IMR-90 (cell line): ENCODE measurements at regions not wholly inside any gene's neighbourhood (a gene's known extent, or its start where the extent isn't known, plus 50 kb on each side); places are given as distances from the start of the nearest gene placed in this dataset.

Experiments used
- ATAC-seq: fragments of 200-7000 bp; cut with Tn5 transposase; 2 replicates; pipeline ENCODE4 v1.9.1; 2020; ENCODE audit warnings: low read depth, mild to moderate bottlenecking, moderate library complexity
- BruUV-seq: library from RNA; stranded (reverse); fragments of 400-500 nt; replicated peaks from 2 replicates; lab custom pipeline; 2021; lab: Mats Ljungman, UMichigan
- CTCF ChIA-PET: fragments of 300-600 bp; formaldehyde crosslinking; extraction: SDS; loops from one replicate; lab custom pipeline; 2021; ENCODE audit warnings: antibody characterized with exemption; lab: Yijun Ruan, JAX
- POLR2A ChIA-PET: fragments of 300-600 bp; sonication (Branson Sonifier 250); formaldehyde crosslinking; loops from one replicate; lab custom pipeline; 2022; ENCODE audit warnings: antibody characterized with exemption; ENCODE audit not compliant: unreplicated experiment; lab: Charles Lee
- DNase-seq: peaks from one replicate; pipeline ENCODE4 v3.0.0; 2013
- H2AFZ ChIP-seq: replicated peaks from 2 replicates; pipeline ENCODE3; 2013; ENCODE audit warnings: low read length, mild to moderate bottlenecking; ENCODE audit not compliant: poor library complexity
- H2AK5ac ChIP-seq: 2 replicates; pipeline ENCODE4 v1.6.1; 2013; ENCODE audit warnings: low read depth, low read length, inconsistent platforms
- H2AK9ac ChIP-seq: replicated peaks from 2 replicates; pipeline ENCODE3; 2013; ENCODE audit warnings: mild to moderate bottlenecking, low read depth, low read length, moderate library complexity; ENCODE audit not compliant: poor library complexity
- H2BK120ac ChIP-seq: 2 replicates; pipeline ENCODE4 v1.6.1; 2013; ENCODE audit warnings: low read depth, low read length, inconsistent platforms
- H2BK15ac ChIP-seq: 3 replicates; pipeline ENCODE4 v1.6.1; 2013; ENCODE audit warnings: low read depth, low read length, inconsistent platforms
- H2BK20ac ChIP-seq: 2 replicates; pipeline ENCODE4 v1.6.1; 2013; ENCODE audit warnings: low read depth, mild to moderate bottlenecking, inconsistent platforms, low read length, moderate library complexity
- H2BK5ac ChIP-seq: 2 replicates; pipeline ENCODE4 v1.6.1; 2013; ENCODE audit warnings: mild to moderate bottlenecking, low read depth, low read length, inconsistent platforms; ENCODE audit not compliant: poor library complexity, severe bottlenecking
- H3K14ac ChIP-seq: replicated peaks from 2 replicates; pipeline ENCODE4 v1.6.1; 2013; ENCODE audit warnings: low read depth, low read length, inconsistent platforms
- H3K18ac ChIP-seq: 2 replicates; pipeline ENCODE4 v1.6.1; 2013; ENCODE audit warnings: low read depth, low read length, control low read depth
- H3K23ac ChIP-seq: 2 replicates; pipeline ENCODE4 v1.6.1; 2013; ENCODE audit warnings: low read depth, low read length, inconsistent platforms
- H3K27ac ChIP-seq: 2 replicates; pipeline ENCODE4 v1.5.1; 2013; ENCODE audit warnings: mild to moderate bottlenecking, control low read depth, low read length; ENCODE audit not compliant: insufficient read depth
- H3K27me3 ChIP-seq: 2 replicates; pipeline ENCODE4 v1.6.1; 2013; ENCODE audit warnings: low read length; ENCODE audit not compliant: control insufficient read depth, insufficient read depth
- H3K36me3 ChIP-seq: 2 replicates; pipeline ENCODE4 v1.6.1; 2013; ENCODE audit warnings: low read length, mixed read lengths; ENCODE audit not compliant: control insufficient read depth, insufficient read depth
- H3K4ac ChIP-seq: 2 replicates; pipeline ENCODE4 v1.6.1; 2013; ENCODE audit warnings: low read depth, low read length, inconsistent platforms
- H3K4me1 ChIP-seq: 2 replicates; pipeline ENCODE4 v1.6.1; 2013; ENCODE audit warnings: low read length, mixed read lengths; ENCODE audit not compliant: control insufficient read depth, insufficient read depth
- H3K4me2 ChIP-seq: 2 replicates; pipeline ENCODE4 v1.6.1; 2013; ENCODE audit warnings: low read depth, mild to moderate bottlenecking, control low read depth, low read length, moderate library complexity
- H3K4me3 ChIP-seq: 2 replicates; pipeline ENCODE4 v1.5.1; 2013; ENCODE audit warnings: low read depth, mild to moderate bottlenecking, control low read depth, low read length, moderate library complexity; ENCODE audit not compliant: insufficient read depth
- H3K56ac ChIP-seq: 2 replicates; pipeline ENCODE4 v1.6.1; 2013; ENCODE audit warnings: low read length, inconsistent platforms; ENCODE audit not compliant: insufficient read depth; ENCODE audit errors: extremely low read depth
- H3K79me1 ChIP-seq, 2 experiments: 2 replicates each; pipeline ENCODE4 v1.6.1; 2013; ENCODE audit warnings: low read length in 2 of 2, inconsistent platforms in 1 of 2, low read depth in 1 of 2
- H3K9ac ChIP-seq: 2 replicates; pipeline ENCODE4 v1.6.1; 2013; ENCODE audit warnings: low read depth, low read length, control low read depth
- H3K9me1 ChIP-seq: 2 replicates; pipeline ENCODE4 v1.6.1; 2013; ENCODE audit warnings: low read length, inconsistent platforms; ENCODE audit not compliant: insufficient read depth
- H3K9me3 ChIP-seq: 2 replicates; pipeline ENCODE4 v1.6.1; 2013; ENCODE audit warnings: low read length; ENCODE audit not compliant: control insufficient read depth, insufficient read depth
- H4K20me1 ChIP-seq: 2 replicates; pipeline ENCODE4 v1.6.1; 2013; ENCODE audit warnings: low read length, inconsistent platforms; ENCODE audit not compliant: insufficient read depth
- H4K5ac ChIP-seq: 2 replicates; pipeline ENCODE4 v1.6.1; 2013; ENCODE audit warnings: mild to moderate bottlenecking, low read depth, low read length, control low read depth
- H4K8ac ChIP-seq, 2 experiments: 2 replicates each; pipeline ENCODE4 v1.6.1; 2013; ENCODE audit warnings: low read depth in 2 of 2, low read length in 2 of 2, control low read depth in 1 of 2, inconsistent platforms in 1 of 2
- H4K91ac ChIP-seq: 2 replicates; pipeline ENCODE4 v1.6.1; 2013; ENCODE audit warnings: low read depth, low read length, inconsistent platforms; ENCODE audit not compliant: insufficient read depth
- BHLHE40 ChIP-seq: fragments of 150-350 bp; IDR thresholded peaks from 2 replicates; pipeline ENCODE4 v1.6.1; 2016; ENCODE audit warnings: mild to moderate bottlenecking, low read depth, low read length
- CEBPB ChIP-seq: IDR thresholded peaks from 2 replicates; pipeline ENCODE4 v1.6.1; 2012; ENCODE audit warnings: low read depth, low read length, improper control_type of control experiment
- CHD1 ChIP-seq: IDR thresholded peaks from 2 replicates; pipeline ENCODE4 v1.6.1; 2012; ENCODE audit warnings: low read depth, low read length, improper control_type of control experiment
- ELK1 ChIP-seq: fragments of 150-350 bp; IDR thresholded peaks from 2 replicates; pipeline ENCODE4 v1.6.1; 2016; ENCODE audit warnings: low read depth, mild to moderate bottlenecking, low read length, moderate library complexity, borderline replicate concordance
- FOS ChIP-seq: fragments of 150-350 bp; IDR thresholded peaks from 2 replicates; pipeline ENCODE4 v1.6.1; 2016; ENCODE audit warnings: low read depth, low read length
- MXI1 ChIP-seq: IDR thresholded peaks from 2 replicates; pipeline ENCODE4 v1.6.1; 2012; ENCODE audit warnings: low read depth, mild to moderate bottlenecking, low read length, moderate library complexity, borderline replicate concordance
- NFE2L2 ChIP-seq: fragments of 150-350 bp; IDR thresholded peaks from 2 replicates; pipeline ENCODE4 v1.6.1; 2016; ENCODE audit warnings: low read depth, mild to moderate bottlenecking, low read length
- POLR2A ChIP-seq: IDR thresholded peaks from 2 replicates; pipeline ENCODE4 v1.6.1; 2012; ENCODE audit warnings: mild to moderate bottlenecking, low read depth, low read length
- RCOR1 ChIP-seq: IDR thresholded peaks from 2 replicates; pipeline ENCODE4 v1.6.1; 2012; ENCODE audit warnings: mild to moderate bottlenecking, low read length, improper control_type of control experiment; ENCODE audit not compliant: insufficient replicate concordance
- RFX5 ChIP-seq: IDR thresholded peaks from 2 replicates; pipeline ENCODE4 v1.8.0; 2012; ENCODE audit warnings: low read depth, mild to moderate bottlenecking, low read length, moderate library complexity
- SMC3 ChIP-seq: fragments of 150-350 bp; IDR thresholded peaks from 2 replicates; pipeline ENCODE4 v1.6.1; 2016; ENCODE audit warnings: low read depth, mild to moderate bottlenecking, antibody characterized with exemption, low read length, moderate library complexity
- USF2 ChIP-seq: fragments of 150-350 bp; IDR thresholded peaks from 2 replicates; pipeline ENCODE4 v1.6.1; 2017; ENCODE audit warnings: mild to moderate bottlenecking, antibody characterized with exemption, low read length, low read depth
- WGBS, 2 experiments: methylation state at CpG; one replicate each; pipeline versions ENCODE4 v1.1.5 to v1.1.7; 2013; ENCODE audit warnings: missing lambda C conversion rate in 2 of 2; ENCODE audit not compliant: insufficient read length in 1 of 2; ENCODE audit errors: extremely low coverage in 2 of 2; 5-methylcytosine and 5-hydroxymethylcytosine counted together
- dilution Hi-C: fragments of 300-500 bp; cut with HindIII; formaldehyde crosslinking; loops from one replicate; pipeline ENCODE4 v1.14.3; 2018; ENCODE audit warnings: low sequenced_read_pairs; ENCODE audit not compliant: unreplicated experiment
- in situ Hi-C: fragments of 300-500 bp; cut with MboI; formaldehyde crosslinking; loops from 3 replicates; pipeline ENCODE4 v1.14.3; 2019; ENCODE audit warnings: low sequenced_read_pairs, inconsistent platforms, mixed read lengths
- intact Hi-C: fragments of 100-400 bp; cut with micrococcal nuclease; formaldehyde crosslinking; loops from 2 replicates; pipeline ENCODE4 v1.10.0; 2022

- TF ChIP-seq BHLHE40 (peak; percentile 61), ELK1 (no peak), FOS (peak; percentile 93)
Observed at GRCh38 chr10:6778992-6779701, 199.1 kb upstream of the PRKCQ start (continued).

GRCh38 chr10:6776170-6776569, 196.1 kb upstream of the PRKCQ start:
- Histone ChIP-seq H4K5ac (no peak overlapping the region; the same call in 1 of the 2 replicates), H4K8ac (peak overlapping the region in 1 of 2 experiments; percentile 37; a peak in 1 of 4 replicates), H3K9me1 (peaks cover 14% of the 10 kb centered on the region), H2BK5ac (peak overlapping the region; percentile 27), H2BK15ac (peak overlapping the region; percentile 93), H3K4ac (peak overlapping the region; percentile 55; the same call in 1 of the 2 replicates), H3K9ac (no peak overlapping the region), H4K91ac (no peak overlapping the region), H2AFZ (peak overlapping the region; percentile 35), H2AK5ac (0 out of 2 replicates have a peak overlapping the region, but pooled peaks have one; percentile 18), H2BK20ac (0 out of 2 replicates have a peak overlapping the region, but pooled peaks have one; percentile 29), H3K36me3 (no peaks in the 10 kb centered on the region), H3K79me1 (peaks cover 5 to 13% of the 10 kb centered on the region in 2 experiments; a peak in 3 of 4 replicates), H2BK120ac (no peak overlapping the region; the same call in 1 of the 2 replicates), H4K20me1 (no peaks in the 10 kb centered on the region), H3K56ac (no peak overlapping the region), H3K9me3 (no peaks in the 10 kb centered on the region), H3K27ac (no peak overlapping the region), H3K18ac (no peak overlapping the region), H3K4me1 (peaks cover 14% of the 10 kb centered on the region; the same call in 1 of the 2 replicates), H3K4me2 (no peak overlapping the region), H2AK9ac (no peak overlapping the region), H3K14ac (peak overlapping the region; percentile 29; the same call in 1 of the 2 replicates), H3K4me3 (no peak overlapping the region), H3K27me3 (no peaks in the 10 kb centered on the region), H3K23ac (no peak overlapping the region)
- CTCF ChIA-PET, result no interaction called here
- dilution Hi-C loops, result no loop called here
- POLR2A ChIA-PET, result no interaction called here
- WGBS, 2 experiments, result 60% methylated on average over 1 of the region's 5 CpGs; no CpG with 5 or more reads in 1 of the 2 experiments
- intact Hi-C loops, result no loop called here
- in situ Hi-C loops, result no loop called here
- BruUV-seq, result no TSS peak
- DNase-seq (no peak), ATAC-seq (no peak)
- TF ChIP-seq SMC3, result no peak
- no peak for TF ChIP-seq MXI1
- TF ChIP-seq ELK1, result no peak
- no peak for TF ChIP-seq NFE2L2
- TF ChIP-seq RFX5, result no peak
- TF ChIP-seq CEBPB, result no peak
- TF ChIP-seq POLR2A, result no peak
- no peak for TF ChIP-seq CHD1
- no peak for TF ChIP-seq USF2
- no peak for TF ChIP-seq RCOR1
- no peak for TF ChIP-seq BHLHE40
